Endothelial cell of umbilical vein (primary cell): ENCODE measurements at regions not wholly inside any gene's neighbourhood (a gene's known extent, or its start where the extent isn't known, plus 50 kb on each side); places are given as distances from the start of the nearest gene placed in this dataset.

Source experiments
- BruUV-seq: library from RNA; stranded (reverse); fragments of 400-500 nt; replicated peaks from 2 replicates; lab custom pipeline; 2021; lab: Mats Ljungman, UMichigan
- CTCF ChIA-PET: fragments of 300-600, 350-600 bp; sonication (Branson Sonifier 250); formaldehyde crosslinking; loops from one replicate; lab custom pipeline; 2021; ENCODE audit warnings: antibody characterized with exemption, inconsistent platforms; lab: Charles Lee
- POLR2A ChIA-PET: fragments of 300-600, 350-600 bp; sonication (Branson Sonifier 250); formaldehyde crosslinking; loops from one replicate; lab custom pipeline; 2021; ENCODE audit warnings: antibody characterized with exemption, inconsistent platforms; lab: Charles Lee
- DNase-seq: peaks from one replicate; pipeline ENCODE4 v3.0.0-alpha.2; 2011; ENCODE audit warnings: low read depth, low spot score
- FAIRE-seq: peaks from 2 replicates; lab custom pipeline; 2011; peaks lifted over from hg19 to GRCh38; lab: Jason Lieb, UNC
- H2AFZ ChIP-seq: 2 replicates; pipeline ENCODE4 v1.6.0; 2012; ENCODE audit warnings: low read depth, low read length, control low read depth, inconsistent platforms
- H3K27ac ChIP-seq: 2 replicates; pipeline ENCODE4 v1.5.1; 2011; ENCODE audit warnings: low read depth, mild to moderate bottlenecking, control low read depth, low read length, moderate library complexity; ENCODE audit not compliant: insufficient read depth
- H3K27me3 ChIP-seq, 2 experiments: 2 replicates each; pipeline versions ENCODE4 v1.6.0 to v1.6.1; 2011; ENCODE audit warnings: low read length in 2 of 2, mixed read lengths in 1 of 2; ENCODE audit not compliant: control insufficient read depth in 2 of 2, insufficient read depth in 2 of 2
- H3K36me3 ChIP-seq, 2 experiments: 2 replicates in 1 of 2; 3 replicates in 1 of 2; pipeline ENCODE4 v1.5.1; 2011; ENCODE audit warnings: low read length in 2 of 2, mild to moderate bottlenecking in 1 of 2, moderate library complexity in 1 of 2; ENCODE audit not compliant: control insufficient read depth in 2 of 2, insufficient read depth in 2 of 2; ENCODE audit errors: extremely low read depth in 1 of 2
- H3K4me1 ChIP-seq: 3 replicates; pipeline ENCODE4 v1.5.1; 2011; ENCODE audit warnings: mild to moderate bottlenecking, low read length; ENCODE audit not compliant: control insufficient read depth, insufficient read depth; ENCODE audit errors: extremely low read depth
- H3K4me2 ChIP-seq: 2 replicates; pipeline ENCODE4 v1.6.1; 2011; ENCODE audit warnings: low read length, control low read depth, mixed read lengths; ENCODE audit not compliant: insufficient read depth
- H3K4me3 ChIP-seq, 3 experiments: fragments of 200-600 bp in 1 of 3; sonication (generic), shearing (Covaris generic) in 1 of 3; replicated peaks in 1 of 3; 2 replicates each; pipeline ENCODE4 v1.5.1; 2011 to 2016; ENCODE audit warnings: control low read depth in 3 of 3, low read length in 3 of 3, mild to moderate bottlenecking in 2 of 3, inconsistent platforms in 1 of 3, low read depth in 1 of 3, moderate library complexity in 1 of 3; ENCODE audit not compliant: insufficient read depth in 1 of 3
- H3K79me2 ChIP-seq: 2 replicates; pipeline ENCODE4 v1.6.0; 2012; ENCODE audit warnings: low read length, inconsistent platforms; ENCODE audit not compliant: control insufficient read depth, insufficient read depth
- H3K9ac ChIP-seq: replicated peaks from 2 replicates; pipeline ENCODE3; 2011; ENCODE audit warnings: low read length, control low read depth; ENCODE audit not compliant: insufficient read depth; ENCODE audit errors: extremely low read depth
- H3K9me1 ChIP-seq: replicated peaks from 3 replicates; pipeline ENCODE4 v1.6.0; 2011; ENCODE audit warnings: mild to moderate bottlenecking, low read length; ENCODE audit not compliant: control insufficient read depth, insufficient read depth; ENCODE audit errors: extremely low read depth
- H3K9me3 ChIP-seq: replicated peaks from 2 replicates; pipeline ENCODE4 v1.5.1; 2012; ENCODE audit warnings: low read length, inconsistent platforms; ENCODE audit not compliant: control insufficient read depth, insufficient read depth
- H4K20me1 ChIP-seq: replicated peaks from 2 replicates; pipeline ENCODE3; 2011; ENCODE audit warnings: mild to moderate bottlenecking, low read length; ENCODE audit not compliant: control insufficient read depth, insufficient read depth; ENCODE audit errors: extremely low read depth
- CTCF ChIP-seq, 2 donors: IDR thresholded peaks; 1 replicate in 1 of 2; 2 replicates in 1 of 2; pipeline ENCODE4 v1.5.1; 2011; ENCODE audit warnings: low read length in 2 of 2, mild to moderate bottlenecking in 2 of 2, moderate library complexity in 2 of 2, control low read depth in 1 of 2, inconsistent platforms in 1 of 2, low read depth in 1 of 2; ENCODE audit not compliant: insufficient read depth in 1 of 2; ENCODE audit errors: extremely low read depth in 1 of 2
- EZH2 ChIP-seq: IDR thresholded peaks from 2 replicates; pipeline ENCODE4 v1.6.1; 2012; ENCODE audit warnings: borderline replicate concordance, low read depth, mild to moderate bottlenecking, moderate library complexity, low read length, inconsistent platforms; ENCODE audit not compliant: severe bottlenecking
- FOS ChIP-seq: IDR thresholded peaks from 2 replicates; pipeline ENCODE4 v1.6.1; 2011; ENCODE audit warnings: mild to moderate bottlenecking, low read length, moderate library complexity, borderline replicate concordance; ENCODE audit not compliant: insufficient read depth
- GATA2 ChIP-seq: IDR thresholded peaks from 2 replicates; pipeline ENCODE4 v1.7.0; 2011; ENCODE audit warnings: low read depth, mild to moderate bottlenecking, moderate library complexity, mixed read lengths, low read length; ENCODE audit not compliant: insufficient read length, insufficient read depth
- JUN ChIP-seq: IDR thresholded peaks from 2 replicates; pipeline ENCODE4 v1.6.1; 2011; ENCODE audit warnings: borderline replicate concordance, low read depth; ENCODE audit not compliant: insufficient read length, insufficient read depth
- MAX ChIP-seq: IDR thresholded peaks from 2 replicates; pipeline ENCODE4 v1.6.1; 2011; ENCODE audit not compliant: insufficient read depth, insufficient read length
- MYC ChIP-seq: IDR thresholded peaks from one replicate; pipeline ENCODE4 v1.6.1; 2011; ENCODE audit warnings: mild to moderate bottlenecking, low read depth, low read length
- POLR2A ChIP-seq: IDR thresholded peaks from 2 replicates; pipeline ENCODE4 v1.6.1; 2012; ENCODE audit warnings: low read depth, mild to moderate bottlenecking, control low read depth, low read length
- POLR2AphosphoS5 ChIP-seq: IDR thresholded peaks from 2 replicates; pipeline ENCODE4 v1.6.1; 2012; ENCODE audit warnings: low read depth, mild to moderate bottlenecking, control low read depth, low read length, moderate library complexity; ENCODE audit not compliant: insufficient read depth
- dilution Hi-C: fragments of 300-500 bp; cut with MboI; formaldehyde crosslinking; loops from one replicate; pipeline ENCODE4 v1.15.0; 2019; ENCODE audit warnings: low sequenced_read_pairs; ENCODE audit not compliant: extremely low pct_ligation_motif_present
- intact Hi-C: fragments of 100-400 bp; cut with micrococcal nuclease; formaldehyde crosslinking; loops from one replicate; pipeline ENCODE4 v1.10.0; 2022

- H3K9me1 ChIP-seq: no peaks in the 10 kb centered on the region
- no peaks in the 10 kb centered on the region for H4K20me1 ChIP-seq
- no peak overlapping the region for H3K4me3 ChIP-seq
- TF ChIP-seq JUN (no peak), FOS (no peak), CTCF (IDR thresholded peaks at IDR 0.05; ENCODE audit: extremely low read depth in 1 of 2, insufficient read depth in 1 of 2, low read depth in 1 of 2, low read length in 2 of 2) (no peak), GATA2 (no peak), POLR2AphosphoS5 (no peak), MYC (no peak), EZH2 (no peak), MAX (no peak), POLR2A (no peak)
- peaks cover 3% of the 10 kb centered on the region for H3K9me3 ChIP-seq
- H3K4me1 ChIP-seq: no peaks in the 10 kb centered on the region
- no peak overlapping the region for H2AFZ ChIP-seq
- no peak overlapping the region for H3K9ac ChIP-seq
- intact Hi-C loops: no loop called here
- no peak overlapping the region for H3K27ac ChIP-seq
- dilution Hi-C loops: no loop called here
- BruUV-seq: no TSS peak
- DNase-seq (no peak), FAIRE-seq (no peak)
- POLR2A ChIA-PET: no interaction called here
- H3K4me2 ChIP-seq: no peak overlapping the region
- no peaks in the 10 kb centered on the region for H3K27me3 ChIP-seq
- H3K36me3 ChIP-seq: no peaks in the 10 kb centered on the region
- H3K79me2 ChIP-seq: no peaks in the 10 kb centered on the region
- CTCF ChIA-PET: no interaction called here
These were observed 391.1 kb upstream of the MEX3C start for GRCh38 chr18:51588616-51589015.
